ENCODE measurements at regions not wholly inside any gene's neighbourhood (a gene's known extent, or its start where the extent isn't known, plus 50 kb on each side); places are given as distances from the start of the nearest gene placed in this dataset.

GRCh38 chr17:13941781-13942180, 127.5 kb upstream of the COX10 start:
- no peaks in the 10 kb centered on the region for H3K27me3 Mint-ChIP-seq (ENCODE audit: insufficient read depth, unreplicated experiment)
- CTCF ChIA-PET: interaction anchor here (1.0 kb wide), 1 partner anchor 351 kb away, joined by 3 read pairs; no protein-coding TSS in a partner anchor

DNA sequence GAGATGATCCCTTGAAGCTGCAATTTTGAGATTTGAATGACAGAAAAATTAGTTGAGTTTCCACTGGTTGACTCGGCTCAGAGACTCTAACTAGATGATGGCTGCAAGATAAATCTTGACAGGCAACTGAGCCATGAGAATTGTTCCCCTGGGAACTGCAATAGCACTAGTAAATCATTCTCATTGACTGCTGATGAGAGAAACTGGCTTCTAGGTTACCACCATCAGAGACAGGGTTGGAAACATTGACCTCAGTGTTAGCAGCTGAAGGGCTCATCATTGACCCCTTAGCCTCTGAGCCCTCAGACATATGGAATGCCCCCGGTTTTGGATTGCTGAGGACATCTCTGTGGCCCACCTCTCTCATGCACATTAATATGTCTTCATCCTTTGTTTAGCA, 125.4 kb upstream of the COX10 start:
- ChIA-PET CTCF (interaction anchor here (0.8 to 1.0 kb wide), 2 partner anchors 171 to 346 kb away, joined by 3 read pairs; no protein-coding TSS in a partner anchor), POLR2A (interaction anchor here (0.9 kb wide), 1 partner anchor 849 kb away, joined by 4 read pairs; no protein-coding TSS in a partner anchor)
- intact Hi-C loops (cut with micrococcal nuclease): loop anchor here (5.0 kb wide), 1 partner anchor 607 kb away; no protein-coding TSS in a partner anchor
- no TSS peak for BruUV-seq (replicated peaks)
- Mint-ChIP-seq H3K27ac (ENCODE audit: low read depth, unreplicated experiment) (no peak overlapping the region), H3K27me3 (ENCODE audit: insufficient read depth, unreplicated experiment) (no peaks in the 10 kb centered on the region), H3K9me3 (ENCODE audit: unreplicated experiment) (peaks cover 9% of the 10 kb centered on the region), H3K4me1 (ENCODE audit: insufficient read depth, unreplicated experiment) (peaks cover 10% of the 10 kb centered on the region), H3K36me3 (ENCODE audit: insufficient read depth, unreplicated experiment) (no peaks in the 10 kb centered on the region), H3K4me3 (ENCODE audit: unreplicated experiment) (no peak overlapping the region)
- TF ChIP-seq CTCF (IDR thresholded peaks at IDR 0.05; ENCODE audit: unreplicated experiment): no peak
- DNase-seq (ENCODE audit: unreplicated experiment): no peak

More at GRCh38 chr17:13941781-13942180, 127.5 kb upstream of the COX10 start:
- no TSS peak for BruUV-seq (replicated peaks)
- Mint-ChIP-seq H3K4me1 (ENCODE audit: insufficient read depth, unreplicated experiment) (peaks cover 10% of the 10 kb centered on the region), H3K4me3 (ENCODE audit: unreplicated experiment) (no peak overlapping the region), H3K27ac (ENCODE audit: low read depth, unreplicated experiment) (no peak overlapping the region), H3K9me3 (ENCODE audit: unreplicated experiment) (peaks cover 9% of the 10 kb centered on the region), H3K36me3 (ENCODE audit: insufficient read depth, unreplicated experiment) (no peaks in the 10 kb centered on the region)
- TF ChIP-seq CTCF (IDR thresholded peaks at IDR 0.05; ENCODE audit: unreplicated experiment): no peak
- DNase-seq (ENCODE audit: unreplicated experiment): no peak
- intact Hi-C loops (cut with micrococcal nuclease): loop anchor here (2.0 to 5.0 kb wide), 2 partner anchors 343 to 604 kb away; no protein-coding TSS in a partner anchor
- POLR2A ChIA-PET: interaction anchor here (2.0 kb wide), 1 partner anchor 10 kb away, joined by 12 read pairs; no protein-coding TSS in a partner anchor

DNA sequence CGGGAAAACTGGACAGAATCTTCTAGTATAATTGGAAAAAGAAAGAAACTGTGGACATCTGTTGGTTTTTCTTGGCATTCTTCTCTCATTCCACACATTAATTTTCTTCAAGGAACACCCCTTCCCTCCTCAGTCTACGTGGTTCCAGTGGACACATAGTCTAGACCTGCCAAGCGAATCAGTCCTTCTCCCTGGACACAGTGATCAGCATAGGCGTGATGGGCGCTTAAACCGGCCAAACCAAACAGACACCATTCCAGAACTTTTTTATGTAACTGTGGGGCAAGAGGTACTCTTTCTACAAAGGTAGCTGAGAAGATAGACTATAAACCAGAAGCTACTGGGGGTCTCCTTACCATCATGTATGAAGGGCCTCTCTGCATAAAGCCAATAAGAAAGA, 121.8 kb upstream of the COX10 start:
- intact Hi-C loops (cut with micrococcal nuclease): no loop called here
- no peaks in the 10 kb centered on the region for H3K36me3 Mint-ChIP-seq (ENCODE audit: insufficient read depth, unreplicated experiment)
- no peaks in the 10 kb centered on the region for H3K9me3 Mint-ChIP-seq (ENCODE audit: unreplicated experiment)
- POLR2A ChIA-PET: interaction anchor here (0.5 to 1.2 kb wide), 4 partner anchors 10 to 65 kb away, joined by 3 read pairs; no protein-coding TSS in a partner anchor
- no peaks in the 10 kb centered on the region for H3K4me1 Mint-ChIP-seq (ENCODE audit: insufficient read depth, unreplicated experiment)
- DNase-seq (ENCODE audit: unreplicated experiment): no peak
- H3K27me3 Mint-ChIP-seq (ENCODE audit: insufficient read depth, unreplicated experiment): no peaks in the 10 kb centered on the region
- no peak overlapping the region for H3K27ac Mint-ChIP-seq (ENCODE audit: low read depth, unreplicated experiment)
- no peak for TF ChIP-seq CTCF (IDR thresholded peaks at IDR 0.05; ENCODE audit: unreplicated experiment)
- no peak overlapping the region for H3K4me3 Mint-ChIP-seq (ENCODE audit: unreplicated experiment)
- CTCF ChIA-PET: interaction anchor here (0.6 to 0.7 kb wide), 3 partner anchors 67 to 667 kb away, joined by 3 to 5 read pairs (median 3); no protein-coding TSS in a partner anchor
- BruUV-seq (replicated peaks): no TSS peak

DNA sequence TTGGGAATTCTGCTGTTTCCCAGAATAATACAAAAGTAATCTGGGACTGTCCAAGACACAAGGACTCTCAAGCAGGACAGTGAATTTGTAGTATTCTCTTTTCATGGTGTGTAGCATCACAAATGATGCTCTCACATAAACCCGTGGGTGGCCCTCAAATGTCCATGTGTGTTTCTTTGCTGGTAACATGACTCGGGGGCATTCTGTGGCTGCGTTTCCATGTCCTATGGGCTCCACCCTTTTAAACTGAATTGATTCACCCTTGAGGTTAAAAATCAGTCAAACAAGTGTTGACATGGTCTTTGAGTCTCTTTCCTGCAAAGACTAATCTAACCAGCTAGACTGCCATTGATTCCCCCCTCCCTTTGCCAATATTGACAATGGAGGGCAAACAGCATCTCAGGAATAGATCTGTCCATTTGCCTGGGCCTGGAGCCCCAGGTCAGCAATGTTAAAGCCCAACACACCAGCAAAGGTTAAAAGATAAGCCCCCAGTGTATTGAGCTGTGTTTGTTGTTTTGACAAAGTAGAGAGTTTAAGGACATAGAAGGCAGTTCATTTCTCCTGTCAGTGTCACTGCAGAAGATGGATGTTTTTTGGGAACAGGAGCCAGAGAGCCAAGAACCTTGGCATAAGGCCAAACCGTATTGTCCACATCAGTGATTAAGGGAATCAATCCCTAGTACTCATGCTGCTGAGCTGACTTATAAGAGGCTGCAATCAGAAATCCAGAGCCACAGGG, 117.1 kb upstream of the COX10 start:
- no peaks in the 10 kb centered on the region for H3K9me3 Mint-ChIP-seq (ENCODE audit: unreplicated experiment)
- H3K27ac Mint-ChIP-seq (ENCODE audit: low read depth, unreplicated experiment): no peak overlapping the region
- no peaks in the 10 kb centered on the region for H3K4me1 Mint-ChIP-seq (ENCODE audit: insufficient read depth, unreplicated experiment)
- intact Hi-C loops (cut with micrococcal nuclease): no loop called here
- no peak overlapping the region for H3K4me3 Mint-ChIP-seq (ENCODE audit: unreplicated experiment)
- no TSS peak for BruUV-seq (replicated peaks)
- DNase-seq (ENCODE audit: unreplicated experiment): no peak
- TF ChIP-seq CTCF (IDR thresholded peaks at IDR 0.05; ENCODE audit: unreplicated experiment): no peak
- CTCF ChIA-PET: interaction anchor here (0.6 kb wide), 1 partner anchor 769 kb away, joined by 3 read pairs; no protein-coding TSS in a partner anchor
- POLR2A ChIA-PET: no interaction called here
- H3K27me3 Mint-ChIP-seq (ENCODE audit: insufficient read depth, unreplicated experiment): no peaks in the 10 kb centered on the region
- H3K36me3 Mint-ChIP-seq (ENCODE audit: insufficient read depth, unreplicated experiment): no peaks in the 10 kb centered on the region

All from MCF 10A (cell line).